Caco-2 (cell line): ENCODE measurements at regions not wholly inside any gene's neighbourhood (a gene's known extent, or its start where the extent isn't known, plus 50 kb on each side); places are given as distances from the start of the nearest gene placed in this dataset.

Source experiments
- BruUV-seq: library from RNA; stranded (reverse); fragments of 400-500 nt; replicated peaks from 2 replicates; lab custom pipeline; 2021; lab: Mats Ljungman, UMichigan
- CTCF ChIA-PET: fragments of 300-600 bp; sonication (Branson Sonifier 250); formaldehyde crosslinking; loops from one replicate; lab custom pipeline; 2022; ENCODE audit warnings: antibody characterized with exemption; lab: Charles Lee
- POLR2A ChIA-PET: fragments of 300-600 bp; sonication (Branson Sonifier 250); formaldehyde crosslinking; loops from one replicate; lab custom pipeline; 2022; ENCODE audit warnings: antibody characterized with exemption; lab: Charles Lee
- DNase-seq, 2 experiments: peaks; one replicate each; pipeline versions ENCODE4 v3.0.0 to v3.0.0-alpha.2; 2020 to 2022
- H3K27me3 ChIP-seq: replicated peaks from 2 replicates; pipeline ENCODE4 v1.6.0; 2011; ENCODE audit warnings: low read length; ENCODE audit not compliant: control insufficient read depth, insufficient read depth
- H3K36me3 ChIP-seq: 2 replicates; pipeline ENCODE4 v1.5.1; 2011; ENCODE audit warnings: low read length; ENCODE audit not compliant: control insufficient read depth, insufficient read depth
- H3K4me1 ChIP-seq: fragments of 250-450 bp; sonication (Bioruptor Pico); 2 replicates; pipeline ENCODE4 v1.5.1; 2020; ENCODE audit warnings: mild to moderate bottlenecking
- H3K4me3 ChIP-seq: 2 replicates; pipeline ENCODE4 v1.5.1; 2011; ENCODE audit warnings: low read depth, mild to moderate bottlenecking, control low read depth, low read length
- H3K9me3 ChIP-seq: fragments of 250-450 bp; sonication (Bioruptor Pico); 2 replicates; pipeline ENCODE4 v1.5.1; 2020; ENCODE audit warnings: mild to moderate bottlenecking, moderate library complexity
- H3K27ac Mint-ChIP-seq: one replicate; pipeline ENCODE4 v1.8.0; 2022; ENCODE audit warnings: mixed read lengths; ENCODE audit not compliant: unreplicated experiment
- H3K27me3 Mint-ChIP-seq: one replicate; pipeline ENCODE4 v1.8.0; 2022; ENCODE audit warnings: mixed read lengths; ENCODE audit not compliant: insufficient read depth, unreplicated experiment
- H3K36me3 Mint-ChIP-seq: one replicate; pipeline ENCODE4 v1.8.0; 2022; ENCODE audit warnings: mild to moderate bottlenecking, mixed read lengths; ENCODE audit not compliant: insufficient read depth, unreplicated experiment
- H3K4me1 Mint-ChIP-seq: one replicate; pipeline ENCODE4 v1.8.0; 2022; ENCODE audit warnings: low read depth, mixed read lengths; ENCODE audit not compliant: unreplicated experiment
- H3K4me3 Mint-ChIP-seq: one replicate; pipeline ENCODE4 v1.8.0; 2022; ENCODE audit warnings: mild to moderate bottlenecking, moderate library complexity, mixed read lengths; ENCODE audit not compliant: unreplicated experiment
- H3K9me3 Mint-ChIP-seq: one replicate; pipeline ENCODE4 v1.8.0; 2022; ENCODE audit warnings: mixed read lengths; ENCODE audit not compliant: unreplicated experiment
- intact Hi-C: fragments of 100-400 bp; cut with micrococcal nuclease; formaldehyde crosslinking; loops from one replicate; pipeline ENCODE4 v1.10.0; 2022; ENCODE audit not compliant: unreplicated experiment
- TF ChIP-seq, protein P1 (sequence below), 2 experiments: fragments of 200-600 bp in 1 of 2; IDR thresholded peaks; 1 replicate in 1 of 2; 2 replicates in 1 of 2; pipeline versions ENCODE4 v1.5.1 to v1.8.0; 2011 to 2022; ENCODE audit warnings: antibody characterized with exemption in 1 of 2, control low read depth in 1 of 2, inconsistent platforms in 1 of 2, low read depth in 1 of 2, low read length in 1 of 2, mild to moderate bottlenecking in 1 of 2, moderate library complexity in 1 of 2; ENCODE audit not compliant: insufficient read depth in 1 of 2, severe bottlenecking in 1 of 2, unreplicated experiment in 1 of 2

DNA sequence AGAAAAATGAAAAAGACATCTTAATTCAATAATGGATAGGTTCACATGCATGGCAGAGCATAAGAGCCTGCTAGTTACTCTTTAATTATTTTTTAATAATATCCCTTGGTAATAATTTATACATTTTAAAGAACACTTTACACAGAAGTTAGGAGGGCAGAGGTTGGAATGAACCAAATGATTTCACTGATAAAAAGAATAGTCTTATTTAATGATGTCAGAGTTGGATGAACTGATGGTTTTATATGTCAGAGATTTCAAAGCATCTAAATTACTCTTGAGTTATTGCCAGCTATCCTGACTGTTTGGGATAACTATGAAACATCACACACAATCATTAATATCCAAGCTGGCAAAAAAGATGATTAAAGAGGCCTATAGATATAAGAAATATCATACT is 244.8 kb downstream of the CSNK1G3 start:
- POLR2A ChIA-PET = no interaction called here
- TF ChIP-seq, protein P1, sequence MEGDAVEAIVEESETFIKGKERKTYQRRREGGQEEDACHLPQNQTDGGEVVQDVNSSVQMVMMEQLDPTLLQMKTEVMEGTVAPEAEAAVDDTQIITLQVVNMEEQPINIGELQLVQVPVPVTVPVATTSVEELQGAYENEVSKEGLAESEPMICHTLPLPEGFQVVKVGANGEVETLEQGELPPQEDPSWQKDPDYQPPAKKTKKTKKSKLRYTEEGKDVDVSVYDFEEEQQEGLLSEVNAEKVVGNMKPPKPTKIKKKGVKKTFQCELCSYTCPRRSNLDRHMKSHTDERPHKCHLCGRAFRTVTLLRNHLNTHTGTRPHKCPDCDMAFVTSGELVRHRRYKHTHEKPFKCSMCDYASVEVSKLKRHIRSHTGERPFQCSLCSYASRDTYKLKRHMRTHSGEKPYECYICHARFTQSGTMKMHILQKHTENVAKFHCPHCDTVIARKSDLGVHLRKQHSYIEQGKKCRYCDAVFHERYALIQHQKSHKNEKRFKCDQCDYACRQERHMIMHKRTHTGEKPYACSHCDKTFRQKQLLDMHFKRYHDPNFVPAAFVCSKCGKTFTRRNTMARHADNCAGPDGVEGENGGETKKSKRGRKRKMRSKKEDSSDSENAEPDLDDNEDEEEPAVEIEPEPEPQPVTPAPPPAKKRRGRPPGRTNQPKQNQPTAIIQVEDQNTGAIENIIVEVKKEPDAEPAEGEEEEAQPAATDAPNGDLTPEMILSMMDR (IDR thresholded peaks at IDR 0.05; ENCODE audit: insufficient read depth in 1 of 2, low read depth in 1 of 2, low read length in 1 of 2, severe bottlenecking in 1 of 2, unreplicated experiment in 1 of 2) = no peak
- no peaks in the 10 kb centered on the region for H3K4me1 ChIP-seq
- Mint-ChIP-seq H3K27me3 (no peaks in the 10 kb centered on the region), H3K4me1 (no peaks in the 10 kb centered on the region), H3K36me3 (no peaks in the 10 kb centered on the region), H3K9me3 (no peaks in the 10 kb centered on the region), H3K4me3 (no peak overlapping the region), H3K27ac (no peak overlapping the region)
- no peaks in the 10 kb centered on the region for H3K27me3 ChIP-seq
- intact Hi-C loops = no loop called here
- H3K36me3 ChIP-seq = no peaks in the 10 kb centered on the region
- no peak for DNase-seq
- CTCF ChIA-PET = no interaction called here
- H3K4me3 ChIP-seq = no peak overlapping the region
- no TSS peak for BruUV-seq
- peaks cover 8% of the 10 kb centered on the region; the same call in 1 of the 2 replicates for H3K9me3 ChIP-seq

GRCh38 chr5:123756318-123756665 is 244.3 kb downstream of the CSNK1G3 start:
- BruUV-seq = no TSS peak
- H3K4me3 ChIP-seq = no peak overlapping the region
- intact Hi-C loops = no loop called here
- TF ChIP-seq, protein P1 (IDR thresholded peaks at IDR 0.05; ENCODE audit: insufficient read depth in 1 of 2, low read depth in 1 of 2, low read length in 1 of 2, severe bottlenecking in 1 of 2, unreplicated experiment in 1 of 2) = no peak
- Mint-ChIP-seq H3K27me3 (no peaks in the 10 kb centered on the region), H3K9me3 (no peaks in the 10 kb centered on the region), H3K4me3 (no peak overlapping the region), H3K36me3 (no peaks in the 10 kb centered on the region), H3K27ac (no peak overlapping the region), H3K4me1 (no peaks in the 10 kb centered on the region)
- H3K27me3 ChIP-seq = no peaks in the 10 kb centered on the region
- no peak for DNase-seq
- H3K4me1 ChIP-seq = no peaks in the 10 kb centered on the region
- POLR2A ChIA-PET = no interaction called here
- H3K9me3 ChIP-seq = peaks cover 8% of the 10 kb centered on the region; the same call in 1 of the 2 replicates
- CTCF ChIA-PET = no interaction called here
- H3K36me3 ChIP-seq = no peaks in the 10 kb centered on the region

GRCh38 chr5:123755653-123756317 is 243.8 kb downstream of the CSNK1G3 start:
- POLR2A ChIA-PET = no interaction called here
- Histone ChIP-seq H3K4me3 (no peak overlapping the region), H3K27me3 (no peaks in the 10 kb centered on the region), H3K4me1 (no peaks in the 10 kb centered on the region), H3K9me3 (peaks cover 8% of the 10 kb centered on the region; the same call in 1 of the 2 replicates), H3K36me3 (no peaks in the 10 kb centered on the region)
- CTCF ChIA-PET = no interaction called here
- Mint-ChIP-seq H3K9me3 (no peaks in the 10 kb centered on the region), H3K27ac (no peak overlapping the region), H3K27me3 (no peaks in the 10 kb centered on the region), H3K36me3 (no peaks in the 10 kb centered on the region), H3K4me1 (no peaks in the 10 kb centered on the region), H3K4me3 (no peak overlapping the region)
- intact Hi-C loops = no loop called here
- no peak for DNase-seq
- TF ChIP-seq, protein P1 (IDR thresholded peaks at IDR 0.05; ENCODE audit: insufficient read depth in 1 of 2, low read depth in 1 of 2, low read length in 1 of 2, severe bottlenecking in 1 of 2, unreplicated experiment in 1 of 2) = no peak
- BruUV-seq = no TSS peak
